Tibial nerve (tissue), 4 donors: ENCODE measurements at regions not wholly inside any gene's neighbourhood (a gene's known extent, or its start where the extent isn't known, plus 50 kb on each side); places are given as distances from the start of the nearest gene placed in this dataset.

Source experiments
- DNase-seq, 2 donors: peaks; one replicate each; pipeline ENCODE4 v3.0.0-alpha.2; 2019; ENCODE audit warnings: low spot score in 2 of 2
- H3K27ac ChIP-seq, 4 donors: fragments of 200-600 bp; sonication (generic) in 3 of 4; one replicate each; pipeline ENCODE4 v1.5.1; 2017 to 2019; ENCODE audit warnings: mild to moderate bottlenecking in 1 of 4
- H3K27me3 ChIP-seq, 2 donors: fragments of 200-600 bp; sonication (generic) in 1 of 2; one replicate each; pipeline versions ENCODE4 v1.5.1 to v1.6.0; 2017 to 2019
- H3K36me3 ChIP-seq, 3 donors: fragments of 200-600 bp; sonication (generic); one replicate each; pipeline ENCODE4 v1.5.1; 2018 to 2019
- H3K4me1 ChIP-seq, 4 donors: fragments of 200-600 bp; sonication (generic) in 3 of 4; one replicate each; pipeline ENCODE4 v1.5.1; 2017 to 2019
- H3K4me3 ChIP-seq, 4 donors: fragments of 200-600 bp; sonication (generic) in 3 of 4; one replicate each; pipeline ENCODE4 v1.5.1; 2017 to 2019; ENCODE audit warnings: mild to moderate bottlenecking in 1 of 4, moderate library complexity in 1 of 4
- H3K9me3 ChIP-seq, 4 donors: fragments of 200-600 bp; sonication (generic) in 3 of 4; one replicate each; pipeline ENCODE4 v1.5.1; 2017 to 2019
- EP300 ChIP-seq, 2 donors: sonication (generic); formaldehyde crosslinking; IDR thresholded peaks; one replicate each; pipeline ENCODE4 v1.6.1; 2017; ENCODE audit warnings: antibody characterized with exemption in 2 of 2, mild to moderate bottlenecking in 1 of 2
- POLR2A ChIP-seq, 2 donors: fragments of 450-650 bp; IDR thresholded peaks; one replicate each; pipeline ENCODE4 v1.6.1; 2017; ENCODE audit warnings: antibody characterized with exemption in 2 of 2, mild to moderate bottlenecking in 2 of 2, moderate library complexity in 2 of 2
- WGBS, 2 donors: methylation state at CpG; one replicate each; pipeline ENCODE4 v1.1.5; 2018; 5-methylcytosine and 5-hydroxymethylcytosine counted together
- TF ChIP-seq, protein P1 (sequence below), 5 experiments: fragments of 200-600 bp in 3 of 5; fragments of 450-650 bp in 2 of 5; sonication (generic) in 3 of 5; IDR thresholded peaks; one replicate each; pipeline ENCODE4 v1.5.1; 2016 to 2019; ENCODE audit warnings: antibody characterized with exemption in 5 of 5, mild to moderate bottlenecking in 3 of 5, moderate library complexity in 2 of 5

DNA sequence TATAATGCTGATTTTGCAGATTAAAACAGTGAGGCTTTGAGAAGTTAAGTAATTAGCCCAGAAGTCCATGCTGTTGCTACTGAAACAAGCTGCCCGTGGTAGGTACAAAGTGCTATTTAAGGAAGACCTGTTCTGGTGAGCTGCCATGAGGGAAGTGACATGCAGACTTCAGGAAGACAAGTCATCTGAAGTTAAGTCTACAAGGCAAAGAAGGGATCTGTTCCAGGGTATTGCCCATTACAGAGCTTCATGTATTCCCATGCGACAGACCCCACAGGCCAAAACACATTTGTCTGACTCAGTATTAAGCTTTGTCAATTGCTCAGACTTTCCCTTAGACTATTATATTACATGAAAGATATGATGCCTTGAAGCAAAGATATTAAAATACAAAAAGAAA is 520.8 kb downstream of the FBXO15 start:
- 63 to 65% methylated on average over 2 of the region's 2 CpGs for WGBS, 2 donors
- Histone ChIP-seq H3K4me1 (no peaks in the 10 kb centered on the region), H3K4me3 (no peak overlapping the region), H3K9me3 (no peaks in the 10 kb centered on the region), H3K27me3 (no peaks in the 10 kb centered on the region), H3K36me3 (no peaks in the 10 kb centered on the region), H3K27ac (no peak overlapping the region)
- no peak for TF ChIP-seq POLR2A (IDR thresholded peaks at IDR 0.05)
- no peak for TF ChIP-seq EP300 (IDR thresholded peaks at IDR 0.05)
- TF ChIP-seq, protein P1, sequence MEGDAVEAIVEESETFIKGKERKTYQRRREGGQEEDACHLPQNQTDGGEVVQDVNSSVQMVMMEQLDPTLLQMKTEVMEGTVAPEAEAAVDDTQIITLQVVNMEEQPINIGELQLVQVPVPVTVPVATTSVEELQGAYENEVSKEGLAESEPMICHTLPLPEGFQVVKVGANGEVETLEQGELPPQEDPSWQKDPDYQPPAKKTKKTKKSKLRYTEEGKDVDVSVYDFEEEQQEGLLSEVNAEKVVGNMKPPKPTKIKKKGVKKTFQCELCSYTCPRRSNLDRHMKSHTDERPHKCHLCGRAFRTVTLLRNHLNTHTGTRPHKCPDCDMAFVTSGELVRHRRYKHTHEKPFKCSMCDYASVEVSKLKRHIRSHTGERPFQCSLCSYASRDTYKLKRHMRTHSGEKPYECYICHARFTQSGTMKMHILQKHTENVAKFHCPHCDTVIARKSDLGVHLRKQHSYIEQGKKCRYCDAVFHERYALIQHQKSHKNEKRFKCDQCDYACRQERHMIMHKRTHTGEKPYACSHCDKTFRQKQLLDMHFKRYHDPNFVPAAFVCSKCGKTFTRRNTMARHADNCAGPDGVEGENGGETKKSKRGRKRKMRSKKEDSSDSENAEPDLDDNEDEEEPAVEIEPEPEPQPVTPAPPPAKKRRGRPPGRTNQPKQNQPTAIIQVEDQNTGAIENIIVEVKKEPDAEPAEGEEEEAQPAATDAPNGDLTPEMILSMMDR (IDR thresholded peaks at IDR 0.05) = no peak
- no peak for DNase-seq

DNA sequence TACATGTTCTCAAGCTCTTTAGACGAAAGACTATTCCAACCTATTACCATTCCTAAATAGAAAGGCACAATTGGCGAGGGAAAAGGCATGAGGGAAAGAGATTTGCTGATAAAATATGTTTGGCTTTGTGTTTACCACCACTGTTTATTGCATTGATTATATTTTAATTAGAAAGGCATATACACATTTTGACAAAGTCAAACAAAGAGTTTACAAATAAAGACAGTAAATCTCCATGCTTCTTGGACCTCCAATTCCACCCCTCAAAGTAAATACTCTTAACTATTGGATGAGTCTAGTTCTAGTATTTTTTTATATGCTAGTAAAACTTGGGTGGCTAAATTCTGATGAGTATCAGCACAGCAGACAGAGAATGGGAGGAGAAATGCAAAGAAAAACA is 521.4 kb downstream of the FBXO15 start:
- 86 to 87% methylated on average over 2 of the region's 2 CpGs for WGBS, 2 donors
- Histone ChIP-seq H3K27ac (no peak overlapping the region), H3K9me3 (no peaks in the 10 kb centered on the region), H3K27me3 (no peaks in the 10 kb centered on the region), H3K4me1 (no peaks in the 10 kb centered on the region), H3K4me3 (no peak overlapping the region), H3K36me3 (no peaks in the 10 kb centered on the region)
- TF ChIP-seq POLR2A (IDR thresholded peaks at IDR 0.05) (no peak), EP300 (IDR thresholded peaks at IDR 0.05) (no peak)
- TF ChIP-seq, protein P1 (IDR thresholded peaks at IDR 0.05) = no peak
- DNase-seq = no peak

DNA sequence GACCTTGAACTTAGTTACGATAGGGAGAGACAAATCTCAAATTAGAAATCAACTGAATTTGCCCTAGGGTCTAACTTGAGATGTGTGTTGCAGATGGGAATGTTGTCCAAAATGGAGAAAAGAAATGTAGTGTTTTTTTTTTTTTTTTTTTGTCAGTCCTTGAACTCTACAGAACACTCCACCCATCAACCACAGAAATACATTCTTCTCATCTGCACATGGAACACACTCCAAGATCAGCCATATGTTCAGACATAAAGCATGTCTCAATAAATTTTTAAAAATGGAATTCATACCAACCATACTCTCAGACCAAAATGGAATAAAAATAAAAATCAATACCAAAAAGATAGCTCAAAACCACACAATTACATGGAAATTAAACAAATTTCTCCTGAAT is 526.5 kb downstream of the FBXO15 start:
- no peak for TF ChIP-seq EP300 (IDR thresholded peaks at IDR 0.05)
- TF ChIP-seq, protein P1 (IDR thresholded peaks at IDR 0.05) = no peak
- no peak for TF ChIP-seq POLR2A (IDR thresholded peaks at IDR 0.05)
- Histone ChIP-seq H3K27ac (no peak overlapping the region), H3K4me3 (no peak overlapping the region), H3K4me1 (no peaks in the 10 kb centered on the region), H3K27me3 (no peaks in the 10 kb centered on the region), H3K9me3 (no peaks in the 10 kb centered on the region), H3K36me3 (no peaks in the 10 kb centered on the region)
- 50 to 58% methylated on average over 1 of the region's 1 CpG for WGBS, 2 donors
- no peak for DNase-seq

DNA sequence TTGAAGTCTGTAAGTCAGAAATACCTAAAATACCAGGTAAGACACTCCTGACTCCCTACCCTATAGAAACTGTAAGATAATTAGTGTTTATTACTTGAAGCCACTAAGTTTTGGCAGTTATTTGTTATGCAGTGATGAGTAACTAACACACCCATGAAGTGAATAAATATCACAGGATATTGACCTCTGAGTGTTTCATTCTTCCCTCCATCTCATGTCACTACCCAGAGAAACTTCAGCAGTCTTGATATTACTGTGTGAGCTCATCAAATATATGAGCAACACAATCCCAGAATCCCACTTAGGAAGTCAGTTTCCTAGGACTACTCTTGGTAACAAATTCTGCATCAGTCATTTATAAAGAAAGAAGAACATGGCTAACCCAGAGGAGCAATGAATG is 529.7 kb downstream of the FBXO15 start:
- TF ChIP-seq, protein P1 (IDR thresholded peaks at IDR 0.05) = no peak
- TF ChIP-seq POLR2A (IDR thresholded peaks at IDR 0.05) = no peak
- no peak for TF ChIP-seq EP300 (IDR thresholded peaks at IDR 0.05)
- no peaks in the 10 kb centered on the region for H3K4me1 ChIP-seq
- H3K27ac ChIP-seq = no peak overlapping the region
- H3K9me3 ChIP-seq = no peaks in the 10 kb centered on the region
- no peaks in the 10 kb centered on the region for H3K27me3 ChIP-seq
- no peak for DNase-seq
- H3K36me3 ChIP-seq = no peaks in the 10 kb centered on the region
- H3K4me3 ChIP-seq = no peak overlapping the region

DNA sequence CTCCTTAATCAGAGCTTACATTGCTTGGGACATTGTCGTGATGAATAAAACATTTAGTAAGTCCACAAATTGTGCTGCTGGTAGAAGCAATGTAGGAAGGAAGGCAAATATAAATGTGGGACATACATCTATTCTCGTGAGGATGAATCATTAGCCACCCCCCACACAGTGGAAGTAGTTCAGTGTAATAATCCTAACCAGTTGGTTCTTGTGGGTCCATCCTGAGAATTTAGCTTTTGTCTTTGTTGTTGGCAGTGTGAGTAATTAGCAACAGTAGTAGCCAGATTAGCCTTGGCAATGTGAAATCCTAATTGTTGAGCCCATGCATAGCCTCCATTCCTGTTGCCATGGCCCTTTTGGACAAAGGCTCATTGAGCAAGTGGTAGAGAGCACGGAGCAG is 532.1 kb downstream of the FBXO15 start:
- no peak for DNase-seq
- no peak overlapping the region for H3K27ac ChIP-seq
- H3K9me3 ChIP-seq = no peaks in the 10 kb centered on the region
- WGBS, 2 donors = 68 to 82% methylated on average over 3 of the region's 3 CpGs
- H3K27me3 ChIP-seq = no peaks in the 10 kb centered on the region
- TF ChIP-seq, protein P1 (IDR thresholded peaks at IDR 0.05) = no peak
- TF ChIP-seq EP300 (IDR thresholded peaks at IDR 0.05) (no peak), POLR2A (IDR thresholded peaks at IDR 0.05) (no peak)
- H3K4me1 ChIP-seq = no peaks in the 10 kb centered on the region
- no peaks in the 10 kb centered on the region for H3K36me3 ChIP-seq
- H3K4me3 ChIP-seq = no peak overlapping the region
